Neural cell (in vitro differentiated cells): ENCODE measurements at regions not wholly inside any gene's neighbourhood (a gene's known extent, or its start where the extent isn't known, plus 50 kb on each side); places are given as distances from the start of the nearest gene placed in this dataset.

Source experiments
- EP300 ChIP-seq: fragments of 450-650 bp; conservative IDR thresholded peaks from 2 replicates; pipeline ENCODE4 v1.6.1; 2014; ENCODE audit warnings: antibody characterized with exemption, mild to moderate bottlenecking, moderate library complexity; ENCODE audit not compliant: poor library complexity, severe bottlenecking
- EZH2 ChIP-seq: fragments of 200-600, 300-800 bp; shearing (Covaris generic), sonication (generic); IDR thresholded peaks from 2 replicates; pipeline ENCODE4 v1.6.1; 2014; ENCODE audit warnings: antibody characterized with exemption, low read length, borderline replicate concordance, mild to moderate bottlenecking; ENCODE audit not compliant: insufficient read depth, poor library complexity, severe bottlenecking
- MXI1 ChIP-seq: fragments of 450-650 bp; conservative IDR thresholded peaks from 2 replicates; pipeline ENCODE4 v1.6.1; 2014; ENCODE audit warnings: antibody characterized with exemption, mild to moderate bottlenecking; ENCODE audit not compliant: poor library complexity, severe bottlenecking
- POLR2AphosphoS5 ChIP-seq: IDR thresholded peaks from 2 replicates; pipeline ENCODE4 v1.6.1; 2012
- RAD21 ChIP-seq: fragments of 450-650 bp; conservative IDR thresholded peaks from 2 replicates; pipeline ENCODE4 v1.6.1; 2014; ENCODE audit warnings: antibody characterized with exemption, mild to moderate bottlenecking, moderate library complexity
- SMC3 ChIP-seq: fragments of 450-650 bp; conservative IDR thresholded peaks from 2 replicates; pipeline ENCODE4 v1.6.1; 2014; ENCODE audit warnings: antibody characterized with exemption, mild to moderate bottlenecking, moderate library complexity; ENCODE audit not compliant: poor library complexity
- TAF1 ChIP-seq: IDR thresholded peaks from 2 replicates; pipeline ENCODE4 v1.6.1; 2012; ENCODE audit warnings: low read depth
- TF ChIP-seq, protein P1 (sequence below): fragments of 450-650 bp; IDR thresholded peaks from 2 replicates; pipeline ENCODE4 v1.5.1; 2014; ENCODE audit warnings: antibody characterized with exemption, mild to moderate bottlenecking, moderate library complexity; ENCODE audit not compliant: poor library complexity, severe bottlenecking
- TF ChIP-seq, protein P2 (sequence below): IDR thresholded peaks from 2 replicates; pipeline ENCODE4 v1.6.1; 2012; ENCODE audit warnings: borderline replicate concordance

DNA sequence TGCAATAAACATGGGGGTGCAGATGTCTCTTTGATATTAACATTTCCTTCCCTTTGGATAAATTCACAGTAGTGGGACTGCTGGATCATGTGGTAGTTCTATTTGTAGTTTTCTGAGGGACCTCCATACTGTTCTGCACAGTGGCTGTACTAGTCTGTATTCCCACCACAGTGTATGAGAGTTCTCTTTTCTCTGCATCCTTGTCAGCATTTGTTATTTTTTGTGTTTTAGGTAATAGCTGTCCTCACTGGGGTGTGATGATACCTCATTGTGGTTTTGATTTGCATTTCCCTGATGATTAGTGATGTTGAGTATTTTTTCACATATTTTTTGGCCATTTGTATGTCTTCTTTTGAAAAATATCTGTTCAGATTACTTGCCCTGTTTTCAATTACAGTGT lies 562.5 kb downstream of the CSNK1G3 start:
- TF ChIP-seq POLR2AphosphoS5 (no peak), EP300 (no peak), EZH2 (no peak), SMC3 (no peak), TAF1 (no peak), MXI1 (no peak), RAD21 (no peak)
- TF ChIP-seq, protein P1, sequence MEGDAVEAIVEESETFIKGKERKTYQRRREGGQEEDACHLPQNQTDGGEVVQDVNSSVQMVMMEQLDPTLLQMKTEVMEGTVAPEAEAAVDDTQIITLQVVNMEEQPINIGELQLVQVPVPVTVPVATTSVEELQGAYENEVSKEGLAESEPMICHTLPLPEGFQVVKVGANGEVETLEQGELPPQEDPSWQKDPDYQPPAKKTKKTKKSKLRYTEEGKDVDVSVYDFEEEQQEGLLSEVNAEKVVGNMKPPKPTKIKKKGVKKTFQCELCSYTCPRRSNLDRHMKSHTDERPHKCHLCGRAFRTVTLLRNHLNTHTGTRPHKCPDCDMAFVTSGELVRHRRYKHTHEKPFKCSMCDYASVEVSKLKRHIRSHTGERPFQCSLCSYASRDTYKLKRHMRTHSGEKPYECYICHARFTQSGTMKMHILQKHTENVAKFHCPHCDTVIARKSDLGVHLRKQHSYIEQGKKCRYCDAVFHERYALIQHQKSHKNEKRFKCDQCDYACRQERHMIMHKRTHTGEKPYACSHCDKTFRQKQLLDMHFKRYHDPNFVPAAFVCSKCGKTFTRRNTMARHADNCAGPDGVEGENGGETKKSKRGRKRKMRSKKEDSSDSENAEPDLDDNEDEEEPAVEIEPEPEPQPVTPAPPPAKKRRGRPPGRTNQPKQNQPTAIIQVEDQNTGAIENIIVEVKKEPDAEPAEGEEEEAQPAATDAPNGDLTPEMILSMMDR: no peak
- TF ChIP-seq, protein P2, sequence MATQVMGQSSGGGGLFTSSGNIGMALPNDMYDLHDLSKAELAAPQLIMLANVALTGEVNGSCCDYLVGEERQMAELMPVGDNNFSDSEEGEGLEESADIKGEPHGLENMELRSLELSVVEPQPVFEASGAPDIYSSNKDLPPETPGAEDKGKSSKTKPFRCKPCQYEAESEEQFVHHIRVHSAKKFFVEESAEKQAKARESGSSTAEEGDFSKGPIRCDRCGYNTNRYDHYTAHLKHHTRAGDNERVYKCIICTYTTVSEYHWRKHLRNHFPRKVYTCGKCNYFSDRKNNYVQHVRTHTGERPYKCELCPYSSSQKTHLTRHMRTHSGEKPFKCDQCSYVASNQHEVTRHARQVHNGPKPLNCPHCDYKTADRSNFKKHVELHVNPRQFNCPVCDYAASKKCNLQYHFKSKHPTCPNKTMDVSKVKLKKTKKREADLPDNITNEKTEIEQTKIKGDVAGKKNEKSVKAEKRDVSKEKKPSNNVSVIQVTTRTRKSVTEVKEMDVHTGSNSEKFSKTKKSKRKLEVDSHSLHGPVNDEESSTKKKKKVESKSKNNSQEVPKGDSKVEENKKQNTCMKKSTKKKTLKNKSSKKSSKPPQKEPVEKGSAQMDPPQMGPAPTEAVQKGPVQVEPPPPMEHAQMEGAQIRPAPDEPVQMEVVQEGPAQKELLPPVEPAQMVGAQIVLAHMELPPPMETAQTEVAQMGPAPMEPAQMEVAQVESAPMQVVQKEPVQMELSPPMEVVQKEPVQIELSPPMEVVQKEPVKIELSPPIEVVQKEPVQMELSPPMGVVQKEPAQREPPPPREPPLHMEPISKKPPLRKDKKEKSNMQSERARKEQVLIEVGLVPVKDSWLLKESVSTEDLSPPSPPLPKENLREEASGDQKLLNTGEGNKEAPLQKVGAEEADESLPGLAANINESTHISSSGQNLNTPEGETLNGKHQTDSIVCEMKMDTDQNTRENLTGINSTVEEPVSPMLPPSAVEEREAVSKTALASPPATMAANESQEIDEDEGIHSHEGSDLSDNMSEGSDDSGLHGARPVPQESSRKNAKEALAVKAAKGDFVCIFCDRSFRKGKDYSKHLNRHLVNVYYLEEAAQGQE: no peak
